COR-L47 (cell line): ENCODE measurements at regions not wholly inside any gene's neighbourhood (a gene's known extent, or its start where the extent isn't known, plus 50 kb on each side); places are given as distances from the start of the nearest gene placed in this dataset.

ENCODE experiments used
- DNase-seq: peaks from one replicate; lab custom pipeline; 2025; lab: John Stamatoyannopoulos, UW

DNA sequence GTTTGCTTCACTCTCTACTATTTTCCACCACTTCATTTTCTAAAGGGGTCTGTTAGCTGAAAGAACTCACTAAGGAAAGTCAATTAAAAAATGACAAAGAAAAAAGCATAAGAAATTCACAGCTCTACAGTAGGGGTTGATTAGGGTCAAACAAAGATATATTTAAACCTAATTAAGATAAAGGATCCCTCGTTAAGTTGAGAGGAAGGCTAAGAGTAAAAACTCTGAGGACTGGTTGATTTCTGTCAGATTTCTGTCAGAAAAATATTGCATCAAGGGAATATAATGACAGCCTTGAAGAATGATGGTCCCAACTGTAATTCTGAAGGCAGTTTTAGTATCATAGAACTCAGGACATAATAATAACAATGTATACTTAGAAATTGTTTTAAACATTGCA lies 218.0 kb downstream of the QDPR start:
- DNase-seq, result no peak

DNA sequence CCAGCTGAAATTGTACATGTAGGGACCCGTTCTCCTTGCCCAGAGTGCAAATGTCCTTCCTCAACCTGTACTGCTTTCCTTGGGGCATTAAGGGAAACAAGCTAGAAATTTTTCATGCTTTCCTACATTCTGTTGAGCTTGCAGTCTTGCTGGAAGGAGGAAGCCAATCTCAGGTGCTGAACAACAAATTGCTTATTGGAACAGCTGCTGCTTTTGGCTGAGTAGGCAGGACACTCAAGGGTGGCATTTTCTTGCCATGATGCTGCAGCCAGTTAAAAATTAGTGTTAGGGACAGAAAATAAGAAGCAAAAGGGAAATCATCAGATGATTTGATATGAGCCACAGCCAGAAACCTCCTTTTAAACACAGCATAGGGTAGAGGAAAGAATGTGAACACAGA lies 223.7 kb downstream of the QDPR start:
- DNase-seq, result no peak

DNA sequence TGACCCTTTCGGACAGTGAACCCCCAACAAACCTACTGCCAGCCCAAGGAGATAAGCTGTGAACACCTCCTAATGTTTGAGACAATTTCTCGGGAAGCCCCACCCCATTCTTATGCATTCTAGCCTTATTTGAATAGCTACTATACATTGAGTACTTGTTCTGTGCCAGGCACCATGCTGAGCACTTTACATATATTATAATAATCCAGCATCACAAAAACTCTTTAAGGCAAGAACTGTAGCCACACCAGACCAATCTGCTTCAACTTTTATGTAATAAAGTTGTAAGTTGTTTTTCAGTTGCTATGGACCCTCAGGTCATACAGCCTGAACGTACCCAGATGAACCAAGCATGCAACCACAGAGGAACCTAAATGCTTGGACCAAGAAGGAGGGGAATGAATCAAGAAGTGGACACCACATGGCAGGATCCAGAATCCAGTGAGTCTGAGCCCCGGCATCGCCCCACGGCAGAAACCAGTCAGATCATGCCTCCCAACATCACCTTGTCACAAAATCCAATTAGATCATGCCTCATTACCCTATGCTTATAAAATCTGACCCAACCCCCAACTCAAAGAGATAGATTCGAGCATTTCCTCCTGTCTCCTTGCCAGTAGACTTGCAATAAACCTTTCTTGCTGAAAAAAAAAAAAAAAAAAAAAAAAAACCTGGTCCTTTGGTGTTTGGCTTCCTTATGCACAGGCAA lies 225.0 kb downstream of the QDPR start:
- DNase-seq, result no peak

DNA sequence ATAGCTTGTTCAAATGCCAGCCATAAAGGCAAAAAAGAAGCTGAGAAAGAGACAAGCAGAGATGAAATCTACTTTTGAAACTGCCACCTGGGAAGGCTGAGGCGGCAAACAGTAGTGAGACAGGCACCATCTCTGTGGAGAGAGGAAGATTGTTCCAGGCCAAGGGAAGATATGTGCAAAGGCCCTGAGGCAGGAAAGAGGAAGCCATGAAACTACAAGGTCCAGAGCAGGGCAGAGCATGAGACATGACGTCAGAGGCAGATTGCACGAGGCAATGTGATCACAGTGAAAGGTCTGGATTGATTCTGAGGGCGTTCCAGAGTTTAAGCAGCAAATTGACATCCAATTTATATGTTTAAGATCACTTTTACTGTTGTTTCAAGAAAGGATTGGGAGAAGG lies 226.1 kb downstream of the QDPR start:
- DNase-seq, result no peak

DNA sequence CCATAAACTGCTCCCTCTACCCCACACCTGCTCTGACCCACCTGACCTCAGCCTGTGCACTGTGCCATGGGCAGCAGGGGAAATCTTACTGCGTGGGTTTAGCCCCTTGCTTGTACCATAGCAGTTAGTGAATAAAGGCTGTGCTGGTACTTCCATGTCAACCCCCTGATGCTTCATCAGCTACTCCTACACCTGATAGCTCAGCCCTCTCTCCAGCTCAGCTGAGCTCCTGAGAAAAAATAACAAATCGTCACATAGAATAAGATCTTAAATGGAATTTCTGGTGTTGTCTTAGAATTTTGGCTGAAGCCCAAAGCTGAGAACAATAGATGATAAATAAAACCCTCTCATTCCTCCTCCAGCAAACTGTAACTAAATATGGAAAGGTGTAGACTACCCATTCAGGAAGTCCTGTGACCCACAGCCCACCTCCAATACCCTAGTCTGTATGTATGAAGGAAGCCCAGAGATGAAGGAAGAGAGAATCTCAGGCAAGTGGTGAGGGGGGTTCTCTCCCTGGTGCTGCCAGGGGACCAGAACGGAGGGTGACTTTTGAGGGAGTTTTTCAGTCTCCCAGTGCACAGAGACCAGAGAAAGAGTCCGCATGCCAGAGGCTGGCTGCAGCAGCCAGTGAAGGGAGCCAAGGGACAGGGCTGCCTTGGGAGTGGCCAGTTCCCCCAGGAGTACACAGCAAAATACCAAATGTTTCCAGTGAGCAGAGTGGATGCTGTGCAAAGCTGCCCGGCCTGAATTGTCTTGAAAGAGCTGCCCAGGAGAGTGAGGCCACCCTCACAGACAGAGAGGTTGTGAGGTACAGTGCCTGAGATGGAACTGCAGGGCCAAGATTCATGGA lies 227.3 kb downstream of the QDPR start:
- DNase-seq, result no peak

DNA sequence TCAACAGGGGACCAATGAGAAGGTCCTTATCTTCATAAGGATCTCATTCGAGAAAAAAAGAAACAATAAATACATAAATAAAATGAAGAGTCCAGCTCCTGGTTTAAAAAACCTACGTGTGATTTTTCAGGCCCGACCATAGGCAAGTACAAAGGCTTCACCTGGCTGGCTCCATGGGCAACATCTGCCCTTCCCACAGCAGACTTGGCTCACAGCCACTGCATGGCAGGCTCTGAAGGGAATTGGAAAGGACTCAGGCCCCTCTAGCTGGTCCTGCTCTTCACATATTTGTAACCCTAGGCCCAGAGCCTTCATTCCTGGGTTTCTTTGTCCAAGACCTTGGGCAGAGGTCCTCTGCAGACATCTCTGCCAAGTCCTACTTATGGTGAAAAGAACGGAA lies 228.1 kb downstream of the QDPR start:
- DNase-seq, result peak; percentile 19

DNA sequence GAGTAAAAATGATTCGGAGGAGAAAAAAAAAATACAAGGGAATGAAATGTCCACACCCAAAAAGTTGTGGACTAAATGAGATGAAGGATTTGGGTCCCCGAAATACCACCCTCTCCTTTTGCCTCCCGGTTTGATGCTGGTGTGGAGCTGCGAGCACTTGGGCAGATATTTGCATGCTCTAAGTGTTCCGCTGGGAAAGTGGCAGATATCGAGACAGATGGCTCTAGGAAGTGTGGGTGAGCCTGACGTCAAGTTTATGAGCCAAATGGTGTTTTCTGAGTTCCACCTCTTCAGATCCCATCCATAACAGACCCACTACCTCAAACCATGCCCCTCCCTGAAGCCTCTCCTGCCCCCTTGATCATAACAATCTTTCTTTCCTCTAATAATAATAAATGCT lies 228.6 kb downstream of the QDPR start:
- DNase-seq, result no peak

DNA sequence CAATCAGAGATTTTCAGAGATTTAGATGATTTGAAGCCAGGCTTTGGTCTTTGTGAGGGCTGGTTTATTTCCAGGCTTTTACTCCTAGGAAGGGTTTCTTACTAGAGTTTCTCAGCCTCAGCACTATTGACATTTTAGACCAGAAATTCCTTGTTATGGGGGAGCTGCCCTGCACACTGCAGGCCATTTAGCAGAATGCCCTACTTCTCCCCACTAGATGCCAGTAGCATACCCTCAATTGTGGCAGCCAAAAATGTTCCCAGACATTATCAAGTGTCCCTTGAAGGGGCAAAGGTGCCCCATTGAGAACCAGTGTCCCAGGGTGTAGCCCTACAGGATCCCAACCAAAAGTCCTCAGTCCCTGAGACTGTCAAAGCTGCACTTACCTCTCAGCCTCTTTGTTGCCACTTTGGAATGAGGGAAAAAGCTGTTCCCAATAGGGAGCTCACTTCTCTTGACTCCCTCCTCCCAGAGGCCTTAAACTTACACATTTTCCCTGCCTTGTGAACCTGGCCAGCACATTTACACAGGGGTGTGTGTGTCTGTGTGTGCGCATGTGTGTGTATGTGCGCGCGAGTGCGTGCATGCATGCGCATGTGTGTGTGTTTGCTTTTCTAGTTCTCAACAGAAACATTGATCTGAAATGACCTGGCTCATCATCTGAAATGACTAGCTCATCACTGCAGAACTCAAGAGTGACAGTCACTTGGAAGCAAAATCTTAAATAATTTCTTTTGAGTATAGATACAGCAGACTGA lies 231.4 kb downstream of the QDPR start:
- DNase-seq, result no peak

DNA sequence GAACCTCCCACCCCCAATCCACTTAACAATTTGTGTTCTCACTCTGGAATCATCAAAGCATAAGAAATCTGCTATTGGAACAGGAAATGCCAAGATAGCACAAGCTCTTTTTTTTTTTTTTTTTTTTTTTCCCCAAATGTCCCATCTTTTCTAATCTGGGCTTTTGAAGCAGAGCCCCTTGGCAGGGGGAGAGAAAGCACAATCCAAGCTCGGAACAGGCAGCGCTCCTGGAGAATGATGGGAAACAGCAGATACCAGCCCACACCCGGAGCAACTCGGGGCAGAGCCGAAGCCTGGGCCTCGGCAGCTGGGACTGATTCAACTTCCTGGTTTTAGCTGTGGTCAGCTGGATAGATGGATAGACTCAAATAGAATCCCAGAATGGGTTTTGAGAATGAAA lies 235.1 kb downstream of the QDPR start:
- no peak for DNase-seq

DNA sequence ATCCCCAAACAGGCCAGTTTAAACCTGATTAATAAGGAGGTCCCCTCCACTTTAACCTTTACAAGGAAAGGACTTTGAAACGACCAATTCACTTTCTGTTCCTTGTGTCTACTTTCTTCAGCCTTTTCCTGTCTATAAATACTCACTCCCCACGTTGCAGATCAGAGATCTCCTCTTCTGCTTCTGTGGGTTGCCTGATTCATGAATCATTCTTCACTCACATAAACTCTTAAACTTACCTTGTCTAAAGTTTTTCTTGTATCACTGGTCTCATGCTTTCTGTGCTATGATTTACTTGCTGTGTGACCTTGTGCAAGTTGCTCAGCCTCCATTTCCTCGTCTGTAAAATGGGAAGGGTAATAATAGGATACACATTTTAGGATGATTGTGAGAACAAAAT lies 236.1 kb downstream of the QDPR start:
- no peak for DNase-seq

DNA sequence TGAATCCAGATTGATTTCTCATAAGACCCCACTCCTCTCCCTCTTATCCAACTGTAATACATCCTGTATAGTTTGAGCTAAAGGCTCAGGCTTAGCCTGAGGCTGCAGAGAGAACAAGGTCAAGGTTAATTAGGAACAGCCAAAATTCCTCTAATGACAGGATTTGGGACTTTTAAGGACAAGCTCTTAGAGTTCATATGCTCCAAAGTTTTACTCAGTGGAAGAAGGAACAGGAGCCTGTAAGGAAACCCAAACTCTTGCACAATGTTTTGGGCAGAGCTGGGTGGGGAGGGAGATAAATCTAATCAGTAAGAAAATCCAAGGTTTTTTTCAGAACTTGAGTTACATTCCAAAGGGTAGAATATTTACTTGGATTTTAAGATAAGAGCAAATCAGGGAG lies 238.8 kb downstream of the QDPR start:
- DNase-seq, result no peak

DNA sequence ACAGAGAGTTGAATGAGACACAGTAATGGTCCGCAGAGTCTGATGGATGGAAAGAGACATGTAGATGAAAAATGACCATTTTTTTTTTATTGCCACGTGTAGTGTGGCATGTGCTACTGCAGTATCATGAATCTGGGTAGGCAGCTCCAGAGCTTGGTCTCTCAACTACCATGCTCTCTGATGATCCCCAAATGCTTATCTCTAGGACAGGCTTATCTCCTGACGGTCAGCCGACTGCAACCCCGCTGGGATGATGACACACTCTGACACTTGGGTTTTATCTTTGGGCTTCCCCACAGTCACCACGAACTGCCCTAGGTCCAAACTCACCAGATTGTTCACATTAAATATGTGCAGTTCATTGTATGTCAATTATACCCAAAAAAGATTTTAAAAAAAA lies 239.7 kb downstream of the QDPR start:
- no peak for DNase-seq

DNA sequence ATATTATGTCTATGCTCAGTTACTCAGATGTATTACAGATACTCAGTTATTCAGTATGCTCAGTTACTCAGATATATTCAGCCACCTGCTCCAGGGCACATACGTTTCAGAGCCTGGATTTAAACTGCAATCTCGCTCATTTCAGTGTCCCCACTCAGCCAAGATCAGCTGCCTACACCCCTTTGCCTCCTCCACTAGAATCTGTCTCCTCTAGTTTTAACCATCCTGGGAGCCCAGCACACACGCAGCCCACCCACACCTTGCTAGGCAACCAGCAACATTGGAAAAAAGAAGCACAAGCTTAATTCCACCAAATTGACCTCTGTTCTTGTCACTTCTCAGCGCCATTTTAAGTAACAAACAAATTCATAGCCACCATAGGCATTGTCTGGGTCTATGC lies 246.2 kb downstream of the QDPR start:
- DNase-seq, result no peak

DNA sequence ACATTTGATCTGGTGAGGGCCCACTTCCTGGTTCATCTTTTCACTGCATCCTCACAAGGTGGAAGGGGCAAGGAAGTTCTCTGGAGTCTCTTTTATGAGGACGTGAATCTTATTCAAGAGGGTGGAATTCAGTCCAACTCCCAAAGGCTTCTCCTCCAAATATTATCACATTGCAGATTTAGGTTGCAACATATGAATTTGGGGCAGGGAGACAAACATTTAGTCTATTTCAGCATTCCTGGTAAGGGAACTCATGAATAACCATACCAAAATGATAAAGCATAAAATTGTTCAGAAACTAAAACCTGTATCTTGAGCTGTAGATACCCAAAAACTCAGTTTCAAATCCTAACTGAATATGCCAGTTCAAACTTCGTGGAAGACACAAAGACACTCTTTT lies 246.8 kb downstream of the QDPR start:
- DNase-seq, result no peak

DNA sequence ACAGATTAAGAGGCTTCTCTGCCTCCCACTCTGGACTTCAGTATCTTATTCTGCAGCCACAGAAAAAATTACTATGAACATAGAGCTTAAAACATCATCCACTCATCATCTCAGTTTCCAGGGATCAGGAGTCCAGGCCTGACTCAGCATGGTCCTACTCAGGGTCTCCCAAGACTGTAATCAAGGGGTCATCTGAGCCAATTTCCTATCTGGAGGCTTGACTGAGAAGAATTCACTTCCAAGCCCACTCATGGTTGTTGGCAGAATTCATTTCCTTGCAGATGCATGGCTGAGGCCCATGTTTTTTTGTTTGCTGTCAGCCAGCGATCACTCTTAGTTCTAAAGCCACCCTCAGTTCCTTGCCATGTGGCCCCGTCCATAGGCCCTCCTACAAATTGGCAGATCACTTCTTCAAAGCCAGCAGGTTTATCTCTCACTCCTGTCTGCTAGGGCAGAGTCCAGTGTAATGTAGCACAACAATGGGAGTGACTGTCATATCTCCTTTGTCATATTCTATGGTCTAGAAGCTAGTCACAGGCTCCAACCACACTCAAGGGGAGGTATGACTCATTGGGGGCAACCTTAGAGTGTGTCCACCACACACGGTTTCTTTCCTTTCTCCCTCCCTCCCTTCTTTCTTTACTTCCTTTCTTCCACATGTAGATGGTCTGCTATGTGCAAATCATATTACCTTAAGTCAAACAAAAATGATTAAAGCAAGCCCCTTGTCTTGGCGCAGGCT lies 251.6 kb downstream of the QDPR start:
- DNase-seq, result no peak

DNA sequence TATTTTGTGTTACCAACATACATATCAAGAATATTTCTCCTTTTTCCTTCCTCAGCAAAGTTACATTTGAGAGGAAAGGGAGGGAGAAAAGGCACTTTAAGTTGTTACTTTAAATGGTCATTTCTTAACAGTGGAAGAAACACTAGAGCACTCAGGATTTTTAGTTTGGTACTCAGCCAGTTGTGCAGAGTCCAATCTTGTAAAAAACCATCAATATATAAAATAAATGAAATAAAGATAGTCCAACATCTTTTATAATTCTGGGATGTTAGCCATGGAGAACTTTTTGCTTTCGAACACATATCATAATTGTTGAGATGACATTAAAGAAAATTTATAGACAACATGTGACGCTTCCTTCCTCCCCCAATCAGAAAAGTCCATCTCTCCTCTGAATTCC lies 253.8 kb downstream of the QDPR start:
- no peak for DNase-seq

DNA sequence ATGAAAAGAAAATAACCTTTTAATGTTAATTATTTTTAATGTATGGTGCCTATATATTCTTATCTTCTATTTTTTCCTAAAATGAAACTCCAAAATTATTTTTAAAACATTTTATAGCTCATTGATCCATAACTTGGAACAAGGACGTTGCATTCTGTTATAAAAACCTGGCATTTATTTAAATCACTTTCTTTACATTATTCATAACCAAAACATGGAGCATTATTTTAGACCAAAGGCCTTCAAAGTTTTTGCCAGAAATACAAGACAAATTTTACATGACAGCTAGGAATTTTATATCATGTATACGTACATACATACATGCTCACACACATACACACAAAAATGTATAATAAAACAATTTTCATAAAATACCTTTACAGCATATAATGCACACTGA lies 259.8 kb downstream of the QDPR start:
- no peak for DNase-seq

DNA sequence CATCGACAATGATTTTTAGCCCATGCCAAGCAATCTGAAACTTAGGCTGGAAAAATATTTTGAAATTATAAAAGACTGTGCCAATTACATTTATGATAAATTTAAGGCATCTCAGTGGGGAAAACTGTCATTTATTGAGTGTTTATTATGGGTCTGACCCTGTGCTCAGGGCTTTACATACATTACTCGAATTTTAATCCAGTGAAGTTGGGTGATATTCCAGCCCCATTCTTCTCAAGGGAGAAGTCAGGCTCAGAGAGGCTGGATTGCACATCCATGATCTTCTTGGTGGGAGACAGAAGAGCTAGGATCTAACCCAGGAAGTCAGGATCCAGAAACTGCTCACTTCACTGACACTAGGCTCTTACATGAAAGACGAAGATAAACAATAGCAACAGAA lies 260.8 kb downstream of the QDPR start:
- no peak for DNase-seq

DNA sequence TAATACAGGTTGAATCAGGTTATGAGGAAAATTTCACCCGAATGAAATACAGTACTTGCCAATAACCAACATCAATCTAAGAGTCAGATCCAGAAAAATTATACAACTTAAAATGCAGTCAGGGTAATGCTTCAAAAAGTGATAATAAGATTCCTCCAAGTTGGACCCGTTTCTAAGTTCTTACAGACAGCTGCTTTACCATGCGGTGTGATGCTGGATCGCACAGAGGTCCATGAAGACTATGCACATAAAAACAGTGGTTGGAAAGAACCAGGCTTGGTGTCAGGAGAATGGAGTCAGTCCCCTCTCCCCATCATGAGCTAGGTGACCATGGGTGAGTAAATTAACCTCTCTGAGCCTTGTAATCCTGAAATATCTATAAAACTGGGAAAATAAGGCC lies 261.3 kb downstream of the QDPR start:
- no peak for DNase-seq

DNA sequence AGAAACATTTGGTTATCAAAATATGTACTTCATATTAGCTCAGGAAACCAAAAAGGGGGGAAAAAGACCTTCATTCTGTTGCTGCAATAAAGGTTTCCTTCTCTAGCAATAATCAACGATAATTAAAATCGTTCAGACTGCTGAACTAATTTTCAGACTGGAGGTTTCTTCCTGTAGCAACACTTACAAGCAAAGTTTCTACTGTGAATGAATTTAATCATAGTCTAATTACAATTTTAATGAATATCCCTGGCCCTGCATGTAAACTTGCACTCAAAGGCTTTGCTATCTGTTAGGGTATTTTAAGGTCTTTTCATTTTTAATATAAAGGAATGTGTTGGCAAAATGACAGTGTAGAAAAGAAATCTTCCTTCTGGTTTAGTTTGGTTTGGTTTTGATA lies 265.2 kb downstream of the QDPR start:
- DNase-seq, result no peak

DNA sequence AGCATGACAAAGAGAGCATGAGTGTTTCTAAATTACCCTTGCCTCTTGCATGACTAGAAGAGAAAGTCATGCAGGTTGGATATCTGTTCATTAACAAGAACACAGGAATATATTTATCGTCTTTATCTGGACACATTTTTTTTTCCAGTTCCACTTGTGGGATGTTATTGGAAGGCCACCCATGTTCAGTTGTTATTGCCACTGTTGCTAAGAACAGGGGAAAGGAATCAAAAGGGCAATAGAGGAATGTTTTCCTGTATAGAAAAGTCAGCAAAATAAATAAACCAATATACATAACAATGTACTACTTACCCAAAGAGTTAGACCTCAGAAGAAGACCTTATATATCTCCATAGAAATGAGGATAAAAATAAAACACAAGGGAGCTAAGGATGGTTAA lies 270.1 kb downstream of the QDPR start:
- DNase-seq, result no peak

DNA sequence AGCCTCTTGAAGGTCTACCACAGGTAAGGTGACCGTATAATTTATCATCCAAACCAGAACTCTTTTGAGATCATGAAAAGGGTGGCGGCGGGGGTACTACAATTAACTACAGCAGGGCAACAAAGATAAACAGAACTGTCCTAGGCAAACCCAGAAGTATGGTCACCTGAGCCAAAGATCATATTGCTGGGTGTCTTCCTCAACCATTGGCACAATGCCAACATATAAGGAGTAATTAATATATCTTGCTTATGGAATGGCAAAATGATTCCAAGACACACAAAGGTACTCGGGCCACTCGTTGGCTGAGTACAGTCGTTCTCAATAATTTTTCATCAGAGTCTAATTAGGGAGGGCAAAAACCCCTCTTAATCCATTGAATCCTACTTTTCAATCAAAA lies 273.3 kb downstream of the QDPR start:
- no peak for DNase-seq
